ENCODE measurements at regions not wholly inside any gene's neighbourhood (a gene's known extent, or its start where the extent isn't known, plus 50 kb on each side); places are given as distances from the start of the nearest gene placed in this dataset.

GRCh38 chr17:70878879-70879278 lies 709.5 kb downstream of the KCNJ2 start:
- no peaks in the 10 kb centered on the region for H3K9me2 ChIP-seq (ENCODE audit: low read depth, low read length)
- H3K27me3 ChIP-seq (ENCODE audit: insufficient read depth, low read length): no peaks in the 10 kb centered on the region
- no peaks in the 10 kb centered on the region for H4K20me1 ChIP-seq (ENCODE audit: insufficient read depth, low read length)
- H2AFZ ChIP-seq (ENCODE audit: low read length): no peak overlapping the region
- no peaks in the 10 kb centered on the region for H3F3A ChIP-seq (ENCODE audit: insufficient read depth, low read length)
- no peaks in the 10 kb centered on the region for H3K9me3 ChIP-seq (ENCODE audit: low read length)
- no peaks in the 10 kb centered on the region for H3K79me2 ChIP-seq (ENCODE audit: insufficient read depth, low read length)
- no peak overlapping the region for H3K9ac ChIP-seq (ENCODE audit: low read length)
- H3K4me1 ChIP-seq (ENCODE audit: insufficient read depth, low read length, severe bottlenecking): no peaks in the 10 kb centered on the region
- no peak overlapping the region for H3K27ac ChIP-seq (ENCODE audit: low read depth, low read length, poor library complexity, severe bottlenecking)
- no peak overlapping the region for H3K4me2 ChIP-seq (ENCODE audit: low read length)
- no peak for TF ChIP-seq EZH2 (IDR thresholded peaks at IDR 0.05; ENCODE audit: borderline replicate concordance, low read length)
- TF ChIP-seq CTCF (IDR thresholded peaks at IDR 0.05; ENCODE audit: low read length): no peak
- H3K4me3 ChIP-seq (ENCODE audit: low read depth, low read length, poor library complexity, severe bottlenecking): no peak overlapping the region
- H3K36me3 ChIP-seq (ENCODE audit: insufficient read depth, low read length): no peaks in the 10 kb centered on the region

GRCh38 chr17:70879401-70879800 lies 710.1 kb downstream of the KCNJ2 start:
- Histone ChIP-seq H4K20me1 (ENCODE audit: insufficient read depth, low read length) (no peaks in the 10 kb centered on the region), H3K9me2 (ENCODE audit: low read depth, low read length) (no peaks in the 10 kb centered on the region), H3K4me2 (ENCODE audit: low read length) (no peak overlapping the region), H3K9ac (ENCODE audit: low read length) (no peak overlapping the region), H3K27me3 (ENCODE audit: insufficient read depth, low read length) (no peaks in the 10 kb centered on the region), H3K9me3 (ENCODE audit: low read length) (no peaks in the 10 kb centered on the region), H3K79me2 (ENCODE audit: insufficient read depth, low read length) (no peaks in the 10 kb centered on the region), H2AFZ (ENCODE audit: low read length) (no peak overlapping the region), H3K4me3 (ENCODE audit: low read depth, low read length, poor library complexity, severe bottlenecking) (no peak overlapping the region), H3K36me3 (ENCODE audit: insufficient read depth, low read length) (no peaks in the 10 kb centered on the region), H3F3A (ENCODE audit: insufficient read depth, low read length) (no peaks in the 10 kb centered on the region), H3K27ac (ENCODE audit: low read depth, low read length, poor library complexity, severe bottlenecking) (no peak overlapping the region), H3K4me1 (ENCODE audit: insufficient read depth, low read length, severe bottlenecking) (no peaks in the 10 kb centered on the region)
- TF ChIP-seq CTCF (IDR thresholded peaks at IDR 0.05; ENCODE audit: low read length) (no peak), EZH2 (IDR thresholded peaks at IDR 0.05; ENCODE audit: borderline replicate concordance, low read length) (no peak)

GRCh38 chr17:70881093-70881492 lies 711.8 kb downstream of the KCNJ2 start:
- Histone ChIP-seq H3K27me3 (ENCODE audit: insufficient read depth, low read length) (no peaks in the 10 kb centered on the region), H3K9me2 (ENCODE audit: low read depth, low read length) (no peaks in the 10 kb centered on the region), H2AFZ (ENCODE audit: low read length) (no peak overlapping the region), H3K9ac (ENCODE audit: low read length) (no peak overlapping the region), H4K20me1 (ENCODE audit: insufficient read depth, low read length) (no peaks in the 10 kb centered on the region), H3K9me3 (ENCODE audit: low read length) (no peaks in the 10 kb centered on the region), H3K27ac (ENCODE audit: low read depth, low read length, poor library complexity, severe bottlenecking) (no peak overlapping the region), H3K79me2 (ENCODE audit: insufficient read depth, low read length) (no peaks in the 10 kb centered on the region), H3K4me3 (ENCODE audit: low read depth, low read length, poor library complexity, severe bottlenecking) (no peak overlapping the region), H3F3A (ENCODE audit: insufficient read depth, low read length) (no peaks in the 10 kb centered on the region), H3K4me1 (ENCODE audit: insufficient read depth, low read length, severe bottlenecking) (no peaks in the 10 kb centered on the region), H3K36me3 (ENCODE audit: insufficient read depth, low read length) (no peaks in the 10 kb centered on the region), H3K4me2 (ENCODE audit: low read length) (no peak overlapping the region)
- TF ChIP-seq EZH2 (IDR thresholded peaks at IDR 0.05; ENCODE audit: borderline replicate concordance, low read length) (no peak), CTCF (IDR thresholded peaks at IDR 0.05; ENCODE audit: low read length) (no peak)

All from OCI-LY1 (cell line).